CD14-positive monocyte (primary cell): ENCODE measurements at regions not wholly inside any gene's neighbourhood (a gene's known extent, or its start where the extent isn't known, plus 50 kb on each side); places are given as distances from the start of the nearest gene placed in this dataset.

Source experiments
- DNase-seq, 3 donors: peaks; one replicate each; pipeline ENCODE4 v3.0.0-alpha.2; 2011 to 2022
- H2AFZ ChIP-seq: 2 replicates; pipeline ENCODE4 v1.6.0; 2012; ENCODE audit warnings: mild to moderate bottlenecking, low read depth, low read length, inconsistent platforms; ENCODE audit not compliant: insufficient read depth, poor library complexity, severe bottlenecking
- H3K27ac ChIP-seq, 2 donors: 1 replicate in 1 of 2; 2 replicates in 1 of 2; pipeline ENCODE4 v1.5.1; 2012 to 2013; ENCODE audit warnings: low read length in 2 of 2, control low read depth in 1 of 2, inconsistent platforms in 1 of 2, low read depth in 1 of 2, mild to moderate bottlenecking in 1 of 2
- H3K27me3 ChIP-seq, 2 donors: one replicate each; pipeline versions ENCODE4 v1.6.0 to v1.6.1; 2011 to 2013; ENCODE audit warnings: low read length in 2 of 2; ENCODE audit not compliant: control insufficient read depth in 2 of 2, insufficient read depth in 2 of 2
- H3K36me3 ChIP-seq, 2 donors: replicated peaks in 1 of 2; 1 replicate in 1 of 2; 2 replicates in 1 of 2; pipeline versions ENCODE4 v1.5.1 to v1.6.1; 2012 to 2013; ENCODE audit warnings: low read length in 2 of 2, control low read depth in 1 of 2, inconsistent platforms in 1 of 2, mild to moderate bottlenecking in 1 of 2; ENCODE audit not compliant: insufficient read depth in 2 of 2, control insufficient read depth in 1 of 2
- H3K4me1 ChIP-seq, 2 donors: 1 replicate in 1 of 2; 2 replicates in 1 of 2; pipeline versions ENCODE4 v1.5.1 to v1.6.1; 2012 to 2013; ENCODE audit warnings: low read length in 2 of 2, control low read depth in 1 of 2, inconsistent platforms in 1 of 2, mild to moderate bottlenecking in 1 of 2, moderate library complexity in 1 of 2; ENCODE audit not compliant: insufficient read depth in 2 of 2, control insufficient read depth in 1 of 2
- H3K4me2 ChIP-seq: replicated peaks from 2 replicates; pipeline ENCODE3; 2012; ENCODE audit warnings: low read length, moderate library complexity, mild to moderate bottlenecking; ENCODE audit not compliant: poor library complexity, severe bottlenecking; ENCODE audit errors: extremely low read depth
- H3K4me3 ChIP-seq, 3 experiments: fragments of 200-600 bp in 1 of 3; sonication (generic) in 1 of 3; replicated peaks in 1 of 3; 1 replicate in 2 of 3; 2 replicates in 1 of 3; pipeline ENCODE4 v1.5.1; 2011 to 2013; ENCODE audit warnings: low read length in 3 of 3, mild to moderate bottlenecking in 3 of 3, control low read depth in 2 of 3, low read depth in 2 of 3, inconsistent platforms in 1 of 3, moderate library complexity in 1 of 3
- H3K79me2 ChIP-seq: 2 replicates; pipeline ENCODE4 v1.6.0; 2012; ENCODE audit warnings: mild to moderate bottlenecking, control low read depth, inconsistent platforms, low read length, moderate library complexity; ENCODE audit not compliant: insufficient read depth
- H3K9ac ChIP-seq: 2 replicates; pipeline ENCODE4 v1.6.0; 2017; ENCODE audit warnings: low read length, mild to moderate bottlenecking; ENCODE audit not compliant: insufficient read depth, poor library complexity, severe bottlenecking
- H3K9me3 ChIP-seq, 2 donors: replicated peaks in 1 of 2; 1 replicate in 1 of 2; 2 replicates in 1 of 2; pipeline versions ENCODE4 v1.5.1 to v1.6.1; 2012 to 2013; ENCODE audit warnings: low read length in 2 of 2, control low read depth in 1 of 2; ENCODE audit not compliant: control insufficient read depth in 1 of 2, insufficient read depth in 1 of 2
- H4K20me1 ChIP-seq: 2 replicates; pipeline ENCODE4 v1.6.0; 2012; ENCODE audit warnings: mild to moderate bottlenecking, low read length, control low read depth, moderate library complexity; ENCODE audit not compliant: insufficient read depth
- H3K27ac Mint-ChIP-seq, 7 donors: one replicate each; pipeline ENCODE4 v1.8.0; 2020; ENCODE audit warnings: mild to moderate bottlenecking in 7 of 7, mixed read lengths in 7 of 7, moderate library complexity in 6 of 7, inconsistent platforms in 2 of 7
- H3K27me3 Mint-ChIP-seq, 3 donors: one replicate each; pipeline ENCODE4 v1.8.0; 2021 to 2022; ENCODE audit warnings: low read depth in 3 of 3, mild to moderate bottlenecking in 3 of 3, mixed read lengths in 3 of 3, moderate library complexity in 3 of 3, inconsistent platforms in 1 of 3
- H3K36me3 Mint-ChIP-seq, 2 donors: one replicate each; pipeline ENCODE4 v1.8.0; 2020; ENCODE audit warnings: mixed read lengths in 2 of 2, inconsistent platforms in 1 of 2, mild to moderate bottlenecking in 1 of 2
- H3K4me1 Mint-ChIP-seq: one replicate; pipeline ENCODE4 v1.8.0; 2020; ENCODE audit warnings: mild to moderate bottlenecking, mixed read lengths
- H3K4me3 Mint-ChIP-seq, 2 donors: one replicate each; pipeline ENCODE4 v1.8.0; 2020; ENCODE audit warnings: mild to moderate bottlenecking in 2 of 2, mixed read lengths in 2 of 2, moderate library complexity in 1 of 2
- H3K9me3 Mint-ChIP-seq, 7 donors: one replicate each; pipeline ENCODE4 v1.8.0; 2020 to 2022; ENCODE audit warnings: mixed read lengths in 7 of 7, mild to moderate bottlenecking in 6 of 7, moderate library complexity in 6 of 7, inconsistent platforms in 2 of 7
- whole genome bisulfite sequencing: methylation state at CpG from one replicate; pipeline ENCODE4 v1.1.5; 2013; ENCODE audit warnings: missing lambda C conversion rate; ENCODE audit not compliant: insufficient coverage; 5-methylcytosine and 5-hydroxymethylcytosine counted together
- intact Hi-C, 2 donors: fragments of 100-400 bp; cut with micrococcal nuclease; formaldehyde crosslinking; loops; one replicate each; pipeline versions ENCODE4 v1.15.0 to v1.15.1; 2023
- TF ChIP-seq, protein P1 (sequence below): fragments of 200-600 bp; IDR thresholded peaks from one replicate; pipeline ENCODE4 v1.8.0; 2022; ENCODE audit warnings: antibody characterized with exemption, mild to moderate bottlenecking

DNA sequence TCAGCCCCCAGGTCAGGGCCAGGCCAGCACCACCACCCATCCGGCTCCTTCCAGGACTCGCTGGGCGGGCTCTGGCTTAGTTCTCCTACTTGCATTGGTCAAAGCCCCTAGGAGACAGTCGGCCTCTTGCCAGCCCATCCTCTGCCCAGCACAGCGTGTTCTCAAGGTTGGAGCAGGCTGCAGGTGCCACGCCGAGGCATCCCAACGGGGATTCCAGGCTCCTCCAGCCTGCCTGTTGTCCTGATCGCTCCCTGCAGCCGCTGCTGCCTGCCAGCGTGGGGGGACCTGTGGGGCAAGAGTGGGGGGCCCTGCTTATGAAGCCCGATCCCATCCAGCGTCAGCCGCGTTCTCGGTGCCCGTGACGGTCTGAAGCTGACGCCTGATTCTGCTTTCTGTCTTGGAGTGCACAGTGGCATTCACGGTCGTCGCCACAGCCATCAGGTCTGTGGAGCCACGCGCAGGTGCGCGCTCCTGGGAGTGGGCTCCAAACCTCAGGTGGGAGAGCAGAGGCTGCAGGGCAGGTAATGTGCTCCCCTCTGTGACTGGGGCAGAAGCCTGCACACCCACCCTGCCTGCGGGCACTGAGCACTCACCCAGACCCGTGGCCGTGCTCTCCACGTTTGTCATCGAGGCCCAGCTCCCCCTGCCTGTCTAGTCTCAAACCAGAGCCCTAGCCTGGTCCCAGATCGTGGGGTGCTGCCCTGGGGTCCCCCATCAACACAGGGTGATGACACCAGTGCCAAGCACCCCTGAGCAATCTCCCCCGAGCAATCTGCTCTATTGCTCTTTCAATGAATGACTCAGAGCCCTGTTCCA lies 991.6 kb downstream of the BRD1 start:
- Histone ChIP-seq H3K79me2 (no peaks in the 10 kb centered on the region), H3K27ac (no peak overlapping the region), H3K4me2 (no peak overlapping the region), H3K4me1 (no peaks in the 10 kb centered on the region), H3K27me3 (no peaks in the 10 kb centered on the region), H3K36me3 (no peaks in the 10 kb centered on the region), H3K9me3 (peaks cover 10 to 22% of the 10 kb centered on the region in 2 donors), H3K4me3 (no peak overlapping the region), H3K9ac (no peak overlapping the region), H2AFZ (no peak overlapping the region), H4K20me1 (no peaks in the 10 kb centered on the region)
- Mint-ChIP-seq H3K4me1 (no peaks in the 10 kb centered on the region), H3K36me3 (no peaks in the 10 kb centered on the region), H3K9me3 (peaks cover 9 to 36% (median 20%) of the 10 kb centered on the region in 7 donors), H3K27ac (peak overlapping the region in 1 of 7 donors; percentile 73), H3K4me3 (no peak overlapping the region), H3K27me3 (peaks cover 1 to 3% (median 2%) of the 10 kb centered on the region in 3 donors)
- no peak for DNase-seq
- 91% methylated on average over 32 of the region's 33 CpGs for WGBS
- TF ChIP-seq, protein P1, sequence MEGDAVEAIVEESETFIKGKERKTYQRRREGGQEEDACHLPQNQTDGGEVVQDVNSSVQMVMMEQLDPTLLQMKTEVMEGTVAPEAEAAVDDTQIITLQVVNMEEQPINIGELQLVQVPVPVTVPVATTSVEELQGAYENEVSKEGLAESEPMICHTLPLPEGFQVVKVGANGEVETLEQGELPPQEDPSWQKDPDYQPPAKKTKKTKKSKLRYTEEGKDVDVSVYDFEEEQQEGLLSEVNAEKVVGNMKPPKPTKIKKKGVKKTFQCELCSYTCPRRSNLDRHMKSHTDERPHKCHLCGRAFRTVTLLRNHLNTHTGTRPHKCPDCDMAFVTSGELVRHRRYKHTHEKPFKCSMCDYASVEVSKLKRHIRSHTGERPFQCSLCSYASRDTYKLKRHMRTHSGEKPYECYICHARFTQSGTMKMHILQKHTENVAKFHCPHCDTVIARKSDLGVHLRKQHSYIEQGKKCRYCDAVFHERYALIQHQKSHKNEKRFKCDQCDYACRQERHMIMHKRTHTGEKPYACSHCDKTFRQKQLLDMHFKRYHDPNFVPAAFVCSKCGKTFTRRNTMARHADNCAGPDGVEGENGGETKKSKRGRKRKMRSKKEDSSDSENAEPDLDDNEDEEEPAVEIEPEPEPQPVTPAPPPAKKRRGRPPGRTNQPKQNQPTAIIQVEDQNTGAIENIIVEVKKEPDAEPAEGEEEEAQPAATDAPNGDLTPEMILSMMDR, result no peak
- intact Hi-C loops, result no loop called here

- no peaks in the 10 kb centered on the region for H3K27me3 ChIP-seq
- TF ChIP-seq, protein P1, result no peak
- no peaks in the 10 kb centered on the region for H4K20me1 ChIP-seq
- H2AFZ ChIP-seq, result no peak overlapping the region
- Mint-ChIP-seq H3K36me3 (no peaks in the 10 kb centered on the region), H3K4me3 (no peak overlapping the region), H3K4me1 (no peaks in the 10 kb centered on the region), H3K27me3 (peaks cover 1 to 3% (median 2%) of the 10 kb centered on the region in 3 donors), H3K27ac (no peak overlapping the region), H3K9me3 (peaks cover 9 to 37% (median 22%) of the 10 kb centered on the region in 7 donors)
- no peaks in the 10 kb centered on the region for H3K4me1 ChIP-seq
- intact Hi-C loops, result no loop called here
- H3K4me3 ChIP-seq, result no peak overlapping the region
- H3K9me3 ChIP-seq, result peaks cover 10 to 28% of the 10 kb centered on the region in 2 donors
- H3K36me3 ChIP-seq, result no peaks in the 10 kb centered on the region
- H3K9ac ChIP-seq, result no peak overlapping the region
- no peak for DNase-seq
- H3K27ac ChIP-seq, result no peak overlapping the region
- H3K79me2 ChIP-seq, result no peaks in the 10 kb centered on the region
- WGBS, result 92% methylated on average over 11 of the region's 11 CpGs
- H3K4me2 ChIP-seq, result no peak overlapping the region
Observed at GRCh38 chr22:48835364-48835763, 992.3 kb downstream of the BRD1 start.
